HG03097 (cell line): ENCODE measurements at regions not wholly inside any gene's neighbourhood (a gene's known extent, or its start where the extent isn't known, plus 50 kb on each side); places are given as distances from the start of the nearest gene placed in this dataset.

ENCODE experiments used
- ATAC-seq: cut with Tn5 transposase; IDR thresholded peaks from one replicate; pipeline ENCODE4 v1.9.1; 2021; ENCODE audit not compliant: unreplicated experiment, low FRiP score

- ATAC-seq, result no peak
These were observed 1090.0 kb upstream of the ARRDC3 start for GRCh38 chr5:92472981-92473566.

DNA sequence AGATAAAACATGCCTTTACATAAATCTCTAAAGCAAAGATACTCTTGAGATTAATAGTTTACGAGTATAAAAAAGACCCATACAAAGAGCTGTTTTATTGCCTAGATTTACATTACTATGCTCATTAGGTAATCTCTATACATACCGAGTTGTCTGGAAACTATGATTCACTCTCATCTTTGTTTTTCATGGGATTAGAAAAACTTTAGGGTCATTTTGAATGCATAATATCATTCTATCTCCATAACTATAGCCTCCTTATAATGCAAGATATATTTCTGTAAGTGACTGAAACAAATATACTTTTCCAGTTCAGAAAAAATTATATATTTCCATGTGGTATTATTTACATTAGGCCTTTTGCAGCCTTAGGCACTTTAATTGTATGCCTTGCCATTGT, 1088.7 kb upstream of the ARRDC3 start:
- no peak for ATAC-seq

DNA sequence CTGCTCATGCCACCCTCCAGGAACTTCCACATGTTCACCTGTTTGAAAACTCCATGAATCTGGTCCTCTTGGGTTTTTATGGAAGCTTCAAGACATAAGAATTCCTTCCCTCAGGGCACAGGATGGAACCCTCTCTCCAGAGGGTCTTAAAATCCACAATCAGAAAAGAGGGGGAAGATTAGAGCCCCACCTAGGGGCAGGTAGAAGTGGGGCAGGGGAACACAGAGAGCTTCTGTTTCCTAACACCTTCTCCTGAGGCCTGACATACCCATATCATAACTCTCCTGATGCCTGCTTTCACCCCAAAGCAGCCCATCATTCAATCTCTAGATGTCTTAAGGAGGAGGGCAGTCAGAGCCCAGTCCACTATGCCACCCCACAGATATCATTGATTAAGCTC, 1087.7 kb upstream of the ARRDC3 start:
- ATAC-seq, result no peak

DNA sequence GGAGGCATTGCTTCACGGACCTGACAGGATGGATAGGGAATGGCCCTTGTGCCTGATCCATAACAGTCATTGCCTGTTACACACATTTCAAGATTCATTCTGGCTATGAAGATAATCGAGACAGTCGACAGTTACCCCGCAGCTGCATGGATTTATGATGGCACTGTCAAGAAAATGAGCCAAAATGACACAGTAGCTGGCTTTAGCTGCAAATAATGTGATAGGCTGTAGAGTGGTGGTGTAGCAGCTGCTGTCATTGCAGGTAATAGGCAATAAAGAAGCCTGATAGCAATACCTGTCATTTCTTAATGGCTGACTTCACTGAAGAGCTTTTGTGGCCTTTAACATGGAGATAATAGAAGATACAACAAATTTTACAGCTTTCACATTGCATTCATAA, 1085.2 kb upstream of the ARRDC3 start:
- ATAC-seq, result no peak

- no peak for ATAC-seq
These were observed 1084.6 kb upstream of the ARRDC3 start for GRCh38 chr5:92467695-92468094.

DNA sequence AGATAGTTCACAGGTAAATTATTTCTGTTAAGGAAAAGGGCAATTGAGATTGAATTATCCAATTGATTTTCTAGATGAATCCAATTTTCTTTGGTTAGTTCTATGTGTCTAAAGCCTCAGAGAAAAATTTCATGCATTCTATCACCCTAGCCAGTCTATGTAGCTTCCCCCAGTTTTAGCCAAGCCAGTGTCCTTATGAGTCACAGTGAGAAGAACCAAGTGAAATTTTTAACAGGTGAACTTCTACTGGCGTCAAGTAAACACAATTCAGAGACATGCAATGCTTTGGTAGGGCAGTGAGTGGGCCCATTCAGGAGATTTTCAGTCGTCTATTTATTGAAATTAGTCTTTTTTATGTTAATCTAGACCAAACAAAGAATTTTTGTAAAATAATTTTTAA, 1077.4 kb upstream of the ARRDC3 start:
- ATAC-seq, result no peak

DNA sequence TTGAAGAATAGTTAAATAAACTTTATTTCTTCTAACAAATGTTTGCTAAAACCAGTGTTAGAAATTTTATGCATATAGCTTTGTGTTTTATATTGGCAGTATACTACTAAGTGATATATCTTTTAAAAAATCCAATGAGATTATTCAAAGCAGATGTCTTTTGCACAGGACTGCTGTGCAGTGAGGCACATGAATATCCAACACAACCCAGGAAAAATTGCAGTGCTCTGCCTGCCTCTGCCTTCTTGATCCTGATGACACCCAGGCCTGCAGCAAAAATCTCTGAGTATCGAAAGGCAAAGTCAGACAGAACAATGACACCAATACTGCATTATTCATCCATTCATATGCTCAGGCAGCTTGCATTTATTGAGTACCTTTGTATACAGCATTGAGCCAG, 1076.5 kb upstream of the ARRDC3 start:
- no peak for ATAC-seq

GRCh38 chr5:92455011-92455410, 1071.9 kb upstream of the ARRDC3 start:
- peak; percentile 93 for ATAC-seq

DNA sequence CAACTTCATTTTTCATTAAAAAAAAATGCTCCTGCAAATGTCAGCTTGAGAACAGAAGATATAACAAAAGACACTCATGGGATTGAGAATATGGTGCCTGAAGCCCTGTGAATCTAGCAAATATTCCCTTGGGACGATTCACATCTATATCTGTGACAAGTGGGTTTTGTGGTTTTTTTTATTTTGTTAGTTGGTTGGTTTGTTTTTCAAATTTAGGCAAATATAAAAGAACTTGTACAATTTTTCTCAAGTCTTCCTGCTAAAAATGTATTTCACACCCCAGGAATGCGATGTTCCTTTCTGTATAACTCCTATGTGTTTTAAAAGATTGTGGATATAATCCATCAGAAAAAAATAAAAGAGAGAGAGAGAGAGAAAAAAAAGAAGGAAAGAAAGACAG, 1061.8 kb upstream of the ARRDC3 start:
- no peak for ATAC-seq

DNA sequence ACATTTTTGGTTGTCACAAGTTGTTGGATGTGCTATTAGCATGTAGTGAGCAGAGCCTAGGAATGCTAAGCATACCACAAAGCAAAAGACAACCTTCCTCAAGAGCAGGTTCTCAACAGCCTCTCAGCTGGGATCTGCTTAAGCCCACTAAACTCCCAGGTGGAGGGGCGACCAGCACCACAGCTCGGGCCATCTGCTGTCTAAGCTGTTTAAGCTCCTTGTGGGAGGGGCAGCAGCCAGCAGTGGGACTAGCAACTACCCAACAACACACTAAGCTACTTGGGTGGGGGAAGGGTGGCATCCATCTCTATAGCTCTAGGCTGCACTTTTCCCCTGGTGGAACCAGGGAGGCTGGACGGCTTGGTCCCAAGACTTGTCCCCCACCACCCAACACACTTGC, 1052.7 kb upstream of the ARRDC3 start:
- ATAC-seq, result no peak

DNA sequence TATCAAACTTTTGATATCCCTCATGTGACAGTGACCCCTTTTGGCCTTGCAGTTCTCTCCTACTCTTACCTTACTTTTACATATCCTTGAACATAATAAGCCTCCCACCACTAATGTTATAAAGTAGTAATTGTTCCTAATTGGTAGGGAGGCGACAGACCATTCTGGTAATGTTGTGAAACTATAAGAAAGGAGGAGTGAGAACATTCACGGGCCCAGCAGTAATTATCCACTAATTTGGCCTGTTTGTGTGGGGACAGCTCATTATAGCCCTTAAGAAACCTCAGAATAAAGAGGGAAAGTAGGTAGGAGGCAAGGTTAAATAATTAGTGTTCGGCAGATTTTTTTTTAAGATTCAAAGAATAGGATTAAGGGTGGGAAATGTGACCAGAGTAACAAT, 1046.5 kb upstream of the ARRDC3 start:
- no peak for ATAC-seq

DNA sequence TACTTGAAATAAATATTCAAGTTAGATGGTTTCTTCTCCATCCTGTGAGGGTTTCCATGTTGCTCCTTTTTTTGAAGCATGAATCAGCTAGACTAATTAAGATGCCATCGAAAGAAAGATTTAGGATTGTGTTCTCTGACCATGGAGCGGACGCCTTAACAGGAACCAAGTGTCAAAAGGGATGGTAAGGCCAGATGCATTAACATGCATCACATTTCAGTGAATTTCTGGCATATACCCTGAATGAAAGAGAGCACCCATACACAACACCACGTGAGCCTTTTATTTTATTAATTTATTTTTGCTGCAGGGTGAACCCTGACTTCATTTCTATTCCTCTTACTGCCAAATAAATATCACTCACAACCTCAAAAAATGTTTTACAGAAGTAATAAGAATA, 1045.3 kb upstream of the ARRDC3 start:
- no peak for ATAC-seq

GRCh38 chr5:92424785-92425426, 1041.8 kb upstream of the ARRDC3 start:
- ATAC-seq, result no peak

- no peak for ATAC-seq
These were observed 1038.8 kb upstream of the ARRDC3 start for GRCh38 chr5:92421942-92422341.

GRCh38 chr5:92421196-92421595, 1038.1 kb upstream of the ARRDC3 start:
- ATAC-seq, result no peak

DNA sequence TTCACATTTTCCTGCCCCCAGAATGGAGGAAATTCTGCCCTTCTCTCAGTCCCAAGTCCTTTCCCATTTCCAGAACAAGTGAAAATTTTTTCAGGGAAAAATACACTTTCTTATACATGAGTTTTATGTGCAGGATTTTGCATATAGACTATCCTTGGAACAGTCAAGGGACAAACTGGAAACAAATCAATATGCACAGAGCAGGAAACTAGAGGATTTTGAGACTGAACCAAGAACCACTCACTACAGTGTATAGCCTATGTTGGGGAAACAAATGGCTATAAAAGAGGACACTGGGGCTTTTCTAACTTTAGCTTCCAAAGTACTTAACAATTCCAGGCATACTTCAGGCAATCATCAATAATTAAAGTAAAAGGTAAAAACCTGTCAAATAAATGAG, 1036.1 kb upstream of the ARRDC3 start:
- no peak for ATAC-seq

- ATAC-seq, result no peak
These were observed 1035.2 kb upstream of the ARRDC3 start for GRCh38 chr5:92418341-92418740.

GRCh38 chr5:92409134-92409533, 1026.0 kb upstream of the ARRDC3 start:
- ATAC-seq, result no peak

DNA sequence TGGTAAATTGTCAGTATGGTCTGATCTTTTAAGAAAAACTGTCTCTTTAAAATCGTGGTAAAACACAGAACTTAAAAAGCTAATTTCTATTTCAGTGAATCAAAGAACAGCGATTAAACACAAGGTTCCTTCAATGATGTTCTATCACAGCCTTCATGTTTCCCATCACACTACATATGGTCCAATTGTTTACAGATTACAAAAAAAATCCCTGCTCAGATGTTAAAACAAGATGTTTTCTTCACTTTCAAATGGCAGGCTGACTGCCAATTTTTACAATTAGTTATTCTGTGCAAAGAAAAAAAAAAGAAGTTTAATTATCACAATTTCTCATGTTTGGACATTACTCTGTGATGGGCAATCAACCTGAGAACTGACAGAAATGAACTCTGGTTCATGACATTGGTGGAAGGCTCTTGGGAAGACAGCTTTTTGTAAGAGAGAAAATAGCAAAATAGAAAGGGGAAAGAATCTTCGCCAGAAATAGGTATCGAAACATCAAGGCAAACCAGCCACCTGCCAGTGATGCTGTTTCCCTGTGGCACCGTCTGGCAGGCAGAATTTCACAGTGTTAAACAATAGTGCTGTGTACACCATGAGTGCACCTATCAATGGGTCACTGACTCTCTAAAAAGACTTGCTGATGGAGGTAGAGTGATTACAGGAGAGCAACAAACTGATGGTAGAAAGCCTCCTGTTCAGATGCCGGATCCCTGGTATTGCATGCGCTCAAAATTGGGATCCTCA, 1020.0 kb upstream of the ARRDC3 start:
- no peak for ATAC-seq

DNA sequence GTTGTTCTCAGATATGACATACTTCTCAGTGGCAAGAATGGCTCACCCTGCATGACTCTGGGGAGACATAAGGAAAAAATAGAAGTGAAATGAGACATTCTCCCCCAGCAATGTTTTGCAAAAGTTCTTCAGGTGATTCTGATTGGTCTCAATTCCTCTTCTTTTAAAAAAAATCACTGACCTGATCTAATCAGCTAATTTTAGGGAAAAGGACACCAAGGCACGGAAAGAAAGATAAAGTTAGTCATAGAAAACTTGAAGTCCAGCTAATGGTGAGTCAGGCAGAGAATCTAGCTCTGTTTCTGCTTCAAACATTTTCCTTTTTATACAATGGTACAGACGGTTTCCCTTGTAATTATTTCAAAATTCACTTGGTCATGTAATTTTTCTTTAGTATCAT, 1018.9 kb upstream of the ARRDC3 start:
- ATAC-seq, result no peak

- no peak for ATAC-seq
These were observed 1018.4 kb upstream of the ARRDC3 start for GRCh38 chr5:92401492-92401891.

DNA sequence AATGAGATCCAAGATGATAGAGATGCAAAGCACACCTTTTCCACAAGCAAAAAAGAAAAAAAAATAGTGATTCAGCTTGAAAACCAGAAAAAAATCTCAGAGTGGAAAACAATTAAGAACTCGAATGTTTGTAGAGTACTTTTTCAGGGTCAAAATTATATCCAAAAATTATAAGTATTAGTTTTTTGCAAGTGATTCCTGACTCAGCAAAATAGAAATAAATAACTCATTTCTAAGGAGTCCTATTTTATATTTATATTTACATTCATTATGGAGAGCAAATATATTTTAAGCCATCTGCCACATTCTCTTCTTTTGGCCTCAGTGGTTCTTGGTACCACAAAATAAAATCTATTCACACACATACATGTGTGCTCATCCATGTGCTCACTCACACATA, 1011.8 kb upstream of the ARRDC3 start:
- ATAC-seq, result no peak
